Gastrocnemius medialis (tissue), 4 donors: ENCODE measurements at regions not wholly inside any gene's neighbourhood (a gene's known extent, or its start where the extent isn't known, plus 50 kb on each side); places are given as distances from the start of the nearest gene placed in this dataset.

Experiments
- CTCF ChIP-seq, 5 experiments: fragments of 450-650 bp in 3 of 5; fragments of 200-600 bp in 2 of 5; sonication (generic) in 2 of 5; IDR thresholded peaks in 4 of 5; conservative IDR thresholded peaks in 1 of 5; 1 replicate in 4 of 5; 2 replicates in 1 of 5; pipeline ENCODE4 v1.5.1; 2016 to 2019; ENCODE audit warnings: antibody characterized with exemption in 5 of 5, mild to moderate bottlenecking in 3 of 5, moderate library complexity in 3 of 5
- POLR2A ChIP-seq, 2 donors: fragments of 450-650 bp; IDR thresholded peaks; one replicate each; pipeline ENCODE4 v1.6.1; 2017; ENCODE audit warnings: antibody characterized with exemption in 2 of 2, mild to moderate bottlenecking in 2 of 2, moderate library complexity in 2 of 2

GRCh38 chr21:25513810-25514209, 93.5 kb downstream of the MRPL39 start:
- TF ChIP-seq CTCF (IDR thresholded peaks at IDR 0.05 in 4 of 5, conservative IDR thresholded peaks at IDR 0.05 in 1 of 5) (no peak), POLR2A (IDR thresholded peaks at IDR 0.05) (no peak)
